ENCODE measurements at regions not wholly inside any gene's neighbourhood (a gene's known extent, or its start where the extent isn't known, plus 50 kb on each side); places are given as distances from the start of the nearest gene placed in this dataset.

- no peaks in the 10 kb centered on the region for H3K27me3 Mint-ChIP-seq
- H3K4me3 Mint-ChIP-seq, result no peak overlapping the region
- TF ChIP-seq, protein P1, sequence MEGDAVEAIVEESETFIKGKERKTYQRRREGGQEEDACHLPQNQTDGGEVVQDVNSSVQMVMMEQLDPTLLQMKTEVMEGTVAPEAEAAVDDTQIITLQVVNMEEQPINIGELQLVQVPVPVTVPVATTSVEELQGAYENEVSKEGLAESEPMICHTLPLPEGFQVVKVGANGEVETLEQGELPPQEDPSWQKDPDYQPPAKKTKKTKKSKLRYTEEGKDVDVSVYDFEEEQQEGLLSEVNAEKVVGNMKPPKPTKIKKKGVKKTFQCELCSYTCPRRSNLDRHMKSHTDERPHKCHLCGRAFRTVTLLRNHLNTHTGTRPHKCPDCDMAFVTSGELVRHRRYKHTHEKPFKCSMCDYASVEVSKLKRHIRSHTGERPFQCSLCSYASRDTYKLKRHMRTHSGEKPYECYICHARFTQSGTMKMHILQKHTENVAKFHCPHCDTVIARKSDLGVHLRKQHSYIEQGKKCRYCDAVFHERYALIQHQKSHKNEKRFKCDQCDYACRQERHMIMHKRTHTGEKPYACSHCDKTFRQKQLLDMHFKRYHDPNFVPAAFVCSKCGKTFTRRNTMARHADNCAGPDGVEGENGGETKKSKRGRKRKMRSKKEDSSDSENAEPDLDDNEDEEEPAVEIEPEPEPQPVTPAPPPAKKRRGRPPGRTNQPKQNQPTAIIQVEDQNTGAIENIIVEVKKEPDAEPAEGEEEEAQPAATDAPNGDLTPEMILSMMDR (IDR thresholded peaks at IDR 0.05), result no peak
- DNase-seq, result no peak
- no peaks in the 10 kb centered on the region for H3K36me3 Mint-ChIP-seq (ENCODE audit: low read depth)
- intact Hi-C loops (cut with micrococcal nuclease), result no loop called here
- ChIA-PET POLR2A (no interaction called here), CTCF (no interaction called here)
- H3K4me1 Mint-ChIP-seq, result no peaks in the 10 kb centered on the region
- no peak overlapping the region for H3K27ac Mint-ChIP-seq
- ATAC-seq (ENCODE audit: low read depth), result no peak
- peaks cover 6% of the 10 kb centered on the region for H3K9me3 Mint-ChIP-seq
These were observed 552.1 kb downstream of the PYDC2 start for GRCh38 chr3:192013110-192013509.

- Mint-ChIP-seq H3K4me1 (no peaks in the 10 kb centered on the region), H3K9me3 (peaks cover 3% of the 10 kb centered on the region), H3K36me3 (ENCODE audit: low read depth) (no peaks in the 10 kb centered on the region), H3K27me3 (no peaks in the 10 kb centered on the region), H3K4me3 (no peak overlapping the region), H3K27ac (no peak overlapping the region)
- ChIA-PET CTCF (no interaction called here), POLR2A (interaction anchor here (0.6 kb wide), 1 partner anchor 67 kb away, joined by 5 read pairs; no protein-coding TSS in a partner anchor)
- ATAC-seq (ENCODE audit: low read depth) (no peak), DNase-seq (no peak)
- intact Hi-C loops (cut with micrococcal nuclease), result no loop called here
- TF ChIP-seq, protein P1 (IDR thresholded peaks at IDR 0.05), result no peak
These were observed 561.4 kb downstream of the PYDC2 start for GRCh38 chr3:192022412-192022811.

DNA sequence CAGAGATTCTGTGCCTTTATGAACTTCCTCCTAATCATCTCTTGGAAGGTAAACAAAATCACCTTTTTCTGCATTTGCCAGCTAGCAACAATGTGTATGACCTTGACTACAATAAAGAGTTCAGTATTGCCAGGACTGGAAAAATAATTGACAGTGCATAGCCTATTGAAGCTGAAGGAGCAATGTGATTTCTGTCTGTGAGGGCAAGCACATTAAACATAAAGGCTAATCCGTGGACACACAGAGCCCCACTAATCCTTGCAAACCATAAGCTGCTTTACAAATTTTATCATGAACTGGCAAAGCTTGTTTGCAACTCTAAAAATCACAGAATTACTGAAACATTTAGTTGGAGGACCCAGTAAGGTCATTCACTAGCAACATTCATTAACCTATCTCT, 563.8 kb downstream of the PYDC2 start:
- no peak for DNase-seq
- POLR2A ChIA-PET, result no interaction called here
- Mint-ChIP-seq H3K4me1 (no peaks in the 10 kb centered on the region), H3K36me3 (ENCODE audit: low read depth) (no peaks in the 10 kb centered on the region), H3K4me3 (no peak overlapping the region), H3K27ac (no peak overlapping the region), H3K27me3 (no peaks in the 10 kb centered on the region), H3K9me3 (no peaks in the 10 kb centered on the region)
- no peak for ATAC-seq (ENCODE audit: low read depth)
- TF ChIP-seq, protein P1 (IDR thresholded peaks at IDR 0.05), result no peak
- intact Hi-C loops (cut with micrococcal nuclease), result no loop called here
- CTCF ChIA-PET, result no interaction called here

DNA sequence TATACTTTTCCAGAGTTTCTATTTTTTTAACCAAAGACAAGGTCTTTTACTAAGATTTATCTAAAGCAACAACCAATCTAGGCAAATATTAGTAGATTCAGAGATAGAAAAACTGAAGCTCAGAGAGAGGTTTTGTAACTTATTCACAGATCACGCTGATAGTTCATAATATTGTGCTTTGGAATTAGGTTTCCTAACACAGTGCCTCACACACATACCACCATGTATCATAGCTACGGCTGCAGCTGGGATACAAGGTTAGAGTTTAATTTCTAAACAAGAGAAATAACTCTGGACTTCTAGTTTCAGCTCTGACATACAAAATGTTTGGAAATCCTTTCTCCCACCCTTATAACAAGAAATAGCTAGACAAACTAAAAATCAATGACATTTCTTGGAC, 565.7 kb downstream of the PYDC2 start:
- no peaks in the 10 kb centered on the region for H3K4me1 Mint-ChIP-seq
- H3K36me3 Mint-ChIP-seq (ENCODE audit: low read depth), result no peaks in the 10 kb centered on the region
- ChIA-PET CTCF (no interaction called here), POLR2A (no interaction called here)
- no peaks in the 10 kb centered on the region for H3K9me3 Mint-ChIP-seq
- no peak for DNase-seq
- H3K27ac Mint-ChIP-seq, result no peak overlapping the region
- no peak overlapping the region for H3K4me3 Mint-ChIP-seq
- TF ChIP-seq, protein P1 (IDR thresholded peaks at IDR 0.05), result no peak
- H3K27me3 Mint-ChIP-seq, result no peaks in the 10 kb centered on the region
- no peak for ATAC-seq (ENCODE audit: low read depth)
- intact Hi-C loops (cut with micrococcal nuclease), result no loop called here

- no peaks in the 10 kb centered on the region for H3K36me3 Mint-ChIP-seq (ENCODE audit: low read depth)
- DNase-seq (no peak), ATAC-seq (ENCODE audit: low read depth) (no peak)
- intact Hi-C loops (cut with micrococcal nuclease), result no loop called here
- no peak overlapping the region for H3K4me3 Mint-ChIP-seq
- no peaks in the 10 kb centered on the region for H3K9me3 Mint-ChIP-seq
- ChIA-PET POLR2A (no interaction called here), CTCF (no interaction called here)
- no peak overlapping the region for H3K27ac Mint-ChIP-seq
- no peaks in the 10 kb centered on the region for H3K27me3 Mint-ChIP-seq
- no peaks in the 10 kb centered on the region for H3K4me1 Mint-ChIP-seq
- TF ChIP-seq, protein P1 (IDR thresholded peaks at IDR 0.05), result no peak
These were observed 571.0 kb downstream of the PYDC2 start for GRCh38 chr3:192031941-192032340.
